Activated CD8-positive, alpha-beta T cell treated with anti-CD3 and anti-CD28 coated beads for 36 hours (primary cell): ENCODE measurements at regions not wholly inside any gene's neighbourhood (a gene's known extent, or its start where the extent isn't known, plus 50 kb on each side); places are given as distances from the start of the nearest gene placed in this dataset.

Source experiments
- ATAC-seq: fragments of 200-7000 bp; cut with Tn5 transposase; one replicate; pipeline ENCODE4 v1.10.0; 2021; ENCODE audit warnings: mild to moderate bottlenecking, moderate library complexity
- CTCF ChIA-PET: fragments of 350-600 bp; sonication (Branson Sonifier 250); formaldehyde crosslinking; loops from one replicate; lab custom pipeline; 2021; ENCODE audit warnings: antibody characterized with exemption; lab: Charles Lee
- POLR2A ChIA-PET: fragments of 350-600 bp; sonication (Branson Sonifier 250); formaldehyde crosslinking; loops from one replicate; lab custom pipeline; 2021; ENCODE audit warnings: antibody characterized with exemption; lab: Charles Lee
- DNase-seq: peaks from one replicate; pipeline ENCODE4 v3.0.0-alpha.2; 2020
- H3K27ac Mint-ChIP-seq: one replicate; pipeline ENCODE4 v1.8.0; 2021; ENCODE audit warnings: mild to moderate bottlenecking, mixed read lengths
- H3K27me3 Mint-ChIP-seq: one replicate; pipeline ENCODE4 v1.8.0; 2021; ENCODE audit warnings: mixed read lengths
- H3K36me3 Mint-ChIP-seq: one replicate; pipeline ENCODE4 v1.8.0; 2021; ENCODE audit warnings: low read depth, mixed read lengths
- H3K4me1 Mint-ChIP-seq: one replicate; pipeline ENCODE4 v1.8.0; 2021; ENCODE audit warnings: low read depth, mixed read lengths
- H3K4me3 Mint-ChIP-seq: one replicate; pipeline ENCODE4 v1.8.0; 2021; ENCODE audit warnings: mild to moderate bottlenecking, moderate library complexity, mixed read lengths
- H3K9me3 Mint-ChIP-seq: one replicate; pipeline ENCODE4 v1.8.0; 2021; ENCODE audit warnings: mixed read lengths
- intact Hi-C: fragments of 100-400 bp; cut with micrococcal nuclease; formaldehyde crosslinking; loops from one replicate; pipeline ENCODE4 v1.10.0; 2022
- TF ChIP-seq, protein P1 (sequence below): fragments of 200-600 bp; IDR thresholded peaks from one replicate; pipeline ENCODE4 v1.8.0; 2022; ENCODE audit warnings: antibody characterized with exemption, mild to moderate bottlenecking

DNA sequence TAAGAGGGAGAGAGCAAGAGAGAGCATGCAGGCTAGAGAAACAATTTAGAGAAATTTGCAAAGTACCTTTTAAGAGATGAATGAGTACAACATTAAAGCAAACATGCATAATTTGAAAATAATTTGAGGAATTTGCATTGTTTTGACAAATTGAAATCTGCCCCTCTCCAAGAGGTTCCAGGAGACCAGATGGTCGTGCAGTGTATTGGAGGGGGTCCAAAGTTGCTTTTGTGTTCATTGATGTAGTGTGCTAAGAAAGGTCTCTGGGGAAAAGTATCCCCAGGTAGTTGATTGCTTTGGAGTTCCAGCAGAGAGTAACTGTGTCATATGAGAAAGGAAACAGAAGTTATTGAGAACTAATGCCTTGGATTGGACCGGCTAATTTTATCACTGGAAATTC, 635.0 kb upstream of the TENM3 start:
- intact Hi-C loops, result no loop called here
- CTCF ChIA-PET, result no interaction called here
- POLR2A ChIA-PET, result no interaction called here
- TF ChIP-seq, protein P1, sequence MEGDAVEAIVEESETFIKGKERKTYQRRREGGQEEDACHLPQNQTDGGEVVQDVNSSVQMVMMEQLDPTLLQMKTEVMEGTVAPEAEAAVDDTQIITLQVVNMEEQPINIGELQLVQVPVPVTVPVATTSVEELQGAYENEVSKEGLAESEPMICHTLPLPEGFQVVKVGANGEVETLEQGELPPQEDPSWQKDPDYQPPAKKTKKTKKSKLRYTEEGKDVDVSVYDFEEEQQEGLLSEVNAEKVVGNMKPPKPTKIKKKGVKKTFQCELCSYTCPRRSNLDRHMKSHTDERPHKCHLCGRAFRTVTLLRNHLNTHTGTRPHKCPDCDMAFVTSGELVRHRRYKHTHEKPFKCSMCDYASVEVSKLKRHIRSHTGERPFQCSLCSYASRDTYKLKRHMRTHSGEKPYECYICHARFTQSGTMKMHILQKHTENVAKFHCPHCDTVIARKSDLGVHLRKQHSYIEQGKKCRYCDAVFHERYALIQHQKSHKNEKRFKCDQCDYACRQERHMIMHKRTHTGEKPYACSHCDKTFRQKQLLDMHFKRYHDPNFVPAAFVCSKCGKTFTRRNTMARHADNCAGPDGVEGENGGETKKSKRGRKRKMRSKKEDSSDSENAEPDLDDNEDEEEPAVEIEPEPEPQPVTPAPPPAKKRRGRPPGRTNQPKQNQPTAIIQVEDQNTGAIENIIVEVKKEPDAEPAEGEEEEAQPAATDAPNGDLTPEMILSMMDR, result no peak
- H3K4me3 Mint-ChIP-seq, result no peak overlapping the region
- peaks cover 3% of the 10 kb centered on the region for H3K9me3 Mint-ChIP-seq
- no peak for ATAC-seq
- no peaks in the 10 kb centered on the region for H3K36me3 Mint-ChIP-seq
- no peak overlapping the region for H3K27ac Mint-ChIP-seq
- no peaks in the 10 kb centered on the region for H3K27me3 Mint-ChIP-seq
- DNase-seq, result no peak
- no peaks in the 10 kb centered on the region for H3K4me1 Mint-ChIP-seq

DNA sequence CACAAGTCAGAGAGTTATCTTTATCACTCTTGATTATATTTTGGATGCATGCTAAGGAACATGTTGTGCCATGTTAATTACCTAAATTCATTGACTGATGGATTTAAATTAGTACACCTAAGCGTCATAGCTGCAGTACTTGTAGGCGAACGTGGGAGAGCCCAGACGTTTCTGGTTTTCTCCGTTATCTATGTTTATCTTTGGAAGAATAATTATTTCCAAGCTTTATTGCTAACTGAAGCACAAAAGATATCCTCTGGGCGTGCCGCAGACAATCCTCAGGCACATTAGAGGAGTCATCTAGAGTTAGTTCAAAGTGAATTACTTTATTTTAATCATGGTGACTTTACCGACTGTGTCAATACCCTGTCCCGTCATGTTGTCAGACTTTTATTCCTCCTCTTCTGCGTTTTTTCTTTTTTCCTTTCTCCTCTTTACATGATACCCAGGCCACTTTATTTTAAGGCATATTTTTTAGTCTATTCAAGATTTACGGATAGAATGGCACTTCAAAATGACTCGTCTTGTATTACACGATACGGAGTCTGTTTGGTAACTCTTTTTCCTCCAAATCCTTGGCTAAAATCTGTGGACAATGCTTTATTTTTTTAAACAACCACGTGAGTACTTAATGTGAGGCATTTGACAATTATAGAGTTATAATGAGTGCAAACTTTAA, 632.0 kb upstream of the TENM3 start:
- ATAC-seq (no peak), DNase-seq (no peak)
- Mint-ChIP-seq H3K27me3 (no peaks in the 10 kb centered on the region), H3K9me3 (no peaks in the 10 kb centered on the region), H3K4me3 (no peak overlapping the region), H3K36me3 (no peaks in the 10 kb centered on the region), H3K27ac (no peak overlapping the region), H3K4me1 (no peaks in the 10 kb centered on the region)
- POLR2A ChIA-PET, result no interaction called here
- CTCF ChIA-PET, result no interaction called here
- intact Hi-C loops, result no loop called here
- TF ChIP-seq, protein P1, result no peak

DNA sequence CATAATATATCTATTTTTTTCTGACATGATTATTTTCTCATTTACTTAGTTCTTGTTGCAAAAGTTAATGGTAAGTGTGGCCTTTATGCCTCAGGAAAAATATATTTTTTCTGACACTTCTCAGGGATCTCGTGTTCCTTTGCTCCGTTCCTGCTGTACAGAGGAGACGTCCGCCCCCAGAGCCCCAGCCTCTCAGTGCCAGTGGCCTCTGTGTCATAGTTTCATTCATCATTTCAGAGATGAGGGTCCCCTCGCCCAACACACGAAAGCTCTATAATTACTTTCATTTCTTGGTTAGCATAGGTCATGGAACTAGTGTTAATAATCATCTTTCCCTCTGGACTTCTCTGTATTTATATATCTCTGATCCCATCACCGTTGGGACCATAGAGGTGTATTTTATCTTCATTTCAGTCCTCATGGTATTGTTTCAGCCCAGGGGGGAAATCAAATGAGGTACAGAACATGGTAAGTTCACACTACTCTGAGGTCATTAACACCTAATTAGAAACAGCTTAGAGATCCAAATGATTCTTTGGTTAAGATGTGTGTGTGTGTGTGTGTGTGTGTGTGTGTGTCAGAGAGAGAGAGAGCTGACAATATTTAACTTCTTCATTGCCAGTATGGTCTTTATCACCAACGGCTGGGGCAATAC, 631.1 kb upstream of the TENM3 start:
- ChIA-PET POLR2A (no interaction called here), CTCF (no interaction called here)
- peaks cover 3% of the 10 kb centered on the region for H3K9me3 Mint-ChIP-seq
- no peak overlapping the region for H3K27ac Mint-ChIP-seq
- intact Hi-C loops, result no loop called here
- H3K36me3 Mint-ChIP-seq, result no peaks in the 10 kb centered on the region
- TF ChIP-seq, protein P1, result no peak
- H3K4me1 Mint-ChIP-seq, result no peaks in the 10 kb centered on the region
- H3K27me3 Mint-ChIP-seq, result no peaks in the 10 kb centered on the region
- ATAC-seq, result no peak
- no peak overlapping the region for H3K4me3 Mint-ChIP-seq
- DNase-seq, result no peak

DNA sequence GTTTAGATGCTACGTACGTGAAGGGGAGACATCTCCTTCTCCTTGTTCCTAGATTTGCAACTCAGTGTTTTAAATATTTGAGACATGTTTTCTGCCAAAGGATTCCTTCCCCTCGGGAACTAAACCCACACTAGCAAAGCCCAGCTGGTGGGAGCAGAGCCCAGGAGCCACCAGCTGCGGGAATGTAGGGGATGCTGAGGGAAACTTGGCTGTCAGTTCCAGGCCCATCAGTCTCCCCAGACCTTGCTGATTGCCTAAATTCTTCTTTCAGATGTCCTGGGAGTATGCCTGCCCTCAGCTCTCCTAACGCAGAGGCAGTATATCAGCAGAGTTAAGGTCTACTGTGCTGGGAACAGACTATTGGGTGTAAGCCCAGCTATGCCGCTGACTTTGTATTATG, 630.0 kb upstream of the TENM3 start:
- ATAC-seq, result no peak

More for the DNA sequence above, 630.0 kb upstream of the TENM3 start:
- no peak for DNase-seq
- TF ChIP-seq, protein P1, result no peak
- intact Hi-C loops, result no loop called here
- ChIA-PET CTCF (no interaction called here), POLR2A (no interaction called here)
- Mint-ChIP-seq H3K27ac (no peak overlapping the region), H3K9me3 (peaks cover 4% of the 10 kb centered on the region), H3K27me3 (no peaks in the 10 kb centered on the region), H3K4me1 (no peaks in the 10 kb centered on the region), H3K36me3 (no peaks in the 10 kb centered on the region), H3K4me3 (no peak overlapping the region)
